Upper lobe of left lung (tissue), 6 donors: ENCODE measurements at regions not wholly inside any gene's neighbourhood (a gene's known extent, or its start where the extent isn't known, plus 50 kb on each side); places are given as distances from the start of the nearest gene placed in this dataset.

Experiments used
- ATAC-seq, 2 donors: fragments of 200-7000 bp; cut with Tn5 transposase; one replicate each; pipeline ENCODE4 v1.9.1; 2022; ENCODE audit warnings: mild to moderate bottlenecking in 2 of 2, moderate library complexity in 2 of 2; ENCODE audit not compliant: low FRiP score in 2 of 2
- DNase-seq, 2 donors: peaks; one replicate each; pipeline ENCODE4 v3.0.0-alpha.2; 2019 to 2020
- H3K27ac ChIP-seq, 4 donors: fragments of 200-600 bp; sonication (generic); one replicate each; pipeline ENCODE4 v1.5.1; 2016 to 2019
- H3K27me3 ChIP-seq, 4 donors: fragments of 200-600 bp; sonication (generic); one replicate each; pipeline ENCODE4 v1.5.1; 2017 to 2019
- H3K36me3 ChIP-seq, 4 donors: fragments of 200-600 bp; sonication (generic); one replicate each; pipeline ENCODE4 v1.5.1; 2016 to 2019
- H3K4me1 ChIP-seq, 4 donors: fragments of 200-600 bp; sonication (generic); one replicate each; pipeline ENCODE4 v1.5.1; 2018 to 2019
- H3K4me3 ChIP-seq, 4 donors: fragments of 200-600 bp; sonication (generic); one replicate each; pipeline ENCODE4 v1.5.1; 2017 to 2019; ENCODE audit warnings: mild to moderate bottlenecking in 2 of 4, moderate library complexity in 1 of 4
- H3K9me3 ChIP-seq, 4 donors: fragments of 200-600 bp; sonication (generic); one replicate each; pipeline ENCODE4 v1.5.1; 2018 to 2019
- CTCF ChIP-seq, 6 experiments: fragments of 450-650 bp in 4 of 6; fragments of 200-600 bp in 2 of 6; sonication (generic) in 2 of 6; IDR thresholded peaks; one replicate each; pipeline ENCODE4 v1.5.1; 2016 to 2019; ENCODE audit warnings: antibody characterized with exemption in 6 of 6
- EP300 ChIP-seq, 4 donors: sonication (generic); formaldehyde crosslinking; IDR thresholded peaks; one replicate each; pipeline ENCODE4 v1.5.1; 2017; ENCODE audit warnings: antibody characterized with exemption in 4 of 4, control low read depth in 2 of 4
- POLR2A ChIP-seq, 4 donors: fragments of 450-650 bp; IDR thresholded peaks; one replicate each; pipeline ENCODE4 v1.5.1; 2016 to 2017; ENCODE audit warnings: antibody characterized with exemption in 4 of 4, mild to moderate bottlenecking in 2 of 4
- POLR2AphosphoS5 ChIP-seq, 2 donors: sonication (generic); formaldehyde crosslinking; IDR thresholded peaks; one replicate each; pipeline ENCODE4 v1.5.1; 2017; ENCODE audit warnings: antibody characterized with exemption in 2 of 2
- WGBS, 2 donors: methylation state at CpG; one replicate each; pipeline ENCODE4 v1.1.5; 2017 to 2018; 5-methylcytosine and 5-hydroxymethylcytosine counted together
- donor health status: DM: no; HTN: no; CAD: no; lungs with moderate emphysema.
- donor health status: DM: no; HTN: yes; CAD: no; lungs with severe emphysema.

- Histone ChIP-seq H3K27me3 (peaks cover 0 to 16% (median 10%) of the 10 kb centered on the region in 4 donors), H3K9me3 (peaks cover 11 to 25% (median 17%) of the 10 kb centered on the region in 4 donors), H3K4me3 (no peak overlapping the region), H3K36me3 (no peaks in the 10 kb centered on the region), H3K4me1 (no peaks in the 10 kb centered on the region), H3K27ac (no peak overlapping the region)
- TF ChIP-seq POLR2AphosphoS5 (IDR thresholded peaks at IDR 0.05), result no peak
- no peak for TF ChIP-seq EP300 (IDR thresholded peaks at IDR 0.05)
- 43 to 55% methylated on average over 15 to 21 of the region's 22 CpGs for WGBS, 2 donors
- ATAC-seq (no peak), DNase-seq (no peak)
Measured at GRCh38 chr22:49705216-49705971, 122.3 kb downstream of the BRD1 start.

GRCh38 chr22:49704345-49705215, 123.1 kb downstream of the BRD1 start:
- TF ChIP-seq POLR2AphosphoS5 (IDR thresholded peaks at IDR 0.05) (no peak), EP300 (IDR thresholded peaks at IDR 0.05) (no peak), POLR2A (IDR thresholded peaks at IDR 0.05) (no peak), CTCF (IDR thresholded peaks at IDR 0.05) (no peak)
- no peak overlapping the region for H3K27ac ChIP-seq
- WGBS, 2 donors, result 20 to 51% methylated on average over 1 to 39 of the region's 39 CpGs
- no peaks in the 10 kb centered on the region for H3K4me1 ChIP-seq
- ATAC-seq (no peak), DNase-seq (peak in 1 of 2 donors; percentile 71)
- H3K9me3 ChIP-seq, result peaks cover 11 to 17% (median 14%) of the 10 kb centered on the region in 4 donors
- no peaks in the 10 kb centered on the region for H3K36me3 ChIP-seq
- H3K4me3 ChIP-seq, result no peak overlapping the region
- H3K27me3 ChIP-seq, result peaks cover 0 to 16% (median 10%) of the 10 kb centered on the region in 4 donors

- peaks cover 0 to 16% (median 10%) of the 10 kb centered on the region in 4 donors for H3K27me3 ChIP-seq
- TF ChIP-seq CTCF (IDR thresholded peaks at IDR 0.05), result no peak
Measured at GRCh38 chr22:49703990-49704344, 123.7 kb downstream of the BRD1 start.

GRCh38 chr22:49703505-49703904, 124.2 kb downstream of the BRD1 start:
- Histone ChIP-seq H3K9me3 (peaks cover 7 to 10% (median 8%) of the 10 kb centered on the region in 4 donors), H3K27me3 (peaks cover 0 to 16% (median 10%) of the 10 kb centered on the region in 4 donors), H3K27ac (no peak overlapping the region), H3K4me1 (no peaks in the 10 kb centered on the region), H3K4me3 (no peak overlapping the region), H3K36me3 (no peaks in the 10 kb centered on the region)
- DNase-seq (no peak), ATAC-seq (no peak)
- 73% methylated on average over 15 of the region's 15 CpGs for WGBS, 2 donors
- TF ChIP-seq CTCF (IDR thresholded peaks at IDR 0.05), result no peak
- TF ChIP-seq POLR2AphosphoS5 (IDR thresholded peaks at IDR 0.05), result no peak
- no peak for TF ChIP-seq POLR2A (IDR thresholded peaks at IDR 0.05)
- TF ChIP-seq EP300 (IDR thresholded peaks at IDR 0.05), result no peak

More at GRCh38 chr22:49703990-49704344, 123.7 kb downstream of the BRD1 start:
- Histone ChIP-seq H3K9me3 (peaks cover 7 to 11% (median 8%) of the 10 kb centered on the region in 4 donors), H3K27ac (no peak overlapping the region), H3K36me3 (no peaks in the 10 kb centered on the region), H3K4me3 (no peak overlapping the region), H3K4me1 (no peaks in the 10 kb centered on the region)
- ATAC-seq, result no peak
- 67 to 71% methylated on average over 10 of the region's 10 CpGs for WGBS, 2 donors
- no peak for DNase-seq

- no peak for TF ChIP-seq CTCF (IDR thresholded peaks at IDR 0.05)
- no peak for TF ChIP-seq POLR2AphosphoS5 (IDR thresholded peaks at IDR 0.05)
- TF ChIP-seq EP300 (IDR thresholded peaks at IDR 0.05), result no peak
- TF ChIP-seq POLR2A (IDR thresholded peaks at IDR 0.05), result no peak
- 82 to 88% methylated on average over 2 of the region's 2 CpGs for WGBS, 2 donors
- Histone ChIP-seq H3K27me3 (peaks cover 0 to 16% (median 10%) of the 10 kb centered on the region in 4 donors), H3K9me3 (peaks cover 7 to 10% (median 8%) of the 10 kb centered on the region in 4 donors), H3K36me3 (no peaks in the 10 kb centered on the region), H3K4me3 (no peak overlapping the region), H3K27ac (no peak overlapping the region), H3K4me1 (no peaks in the 10 kb centered on the region)
- ATAC-seq (no peak), DNase-seq (no peak)
Measured at GRCh38 chr22:49702068-49702397, 125.6 kb downstream of the BRD1 start.
